ENCODE measurements at regions not wholly inside any gene's neighbourhood (a gene's known extent, or its start where the extent isn't known, plus 50 kb on each side); places are given as distances from the start of the nearest gene placed in this dataset.

- TF ChIP-seq, protein P1, sequence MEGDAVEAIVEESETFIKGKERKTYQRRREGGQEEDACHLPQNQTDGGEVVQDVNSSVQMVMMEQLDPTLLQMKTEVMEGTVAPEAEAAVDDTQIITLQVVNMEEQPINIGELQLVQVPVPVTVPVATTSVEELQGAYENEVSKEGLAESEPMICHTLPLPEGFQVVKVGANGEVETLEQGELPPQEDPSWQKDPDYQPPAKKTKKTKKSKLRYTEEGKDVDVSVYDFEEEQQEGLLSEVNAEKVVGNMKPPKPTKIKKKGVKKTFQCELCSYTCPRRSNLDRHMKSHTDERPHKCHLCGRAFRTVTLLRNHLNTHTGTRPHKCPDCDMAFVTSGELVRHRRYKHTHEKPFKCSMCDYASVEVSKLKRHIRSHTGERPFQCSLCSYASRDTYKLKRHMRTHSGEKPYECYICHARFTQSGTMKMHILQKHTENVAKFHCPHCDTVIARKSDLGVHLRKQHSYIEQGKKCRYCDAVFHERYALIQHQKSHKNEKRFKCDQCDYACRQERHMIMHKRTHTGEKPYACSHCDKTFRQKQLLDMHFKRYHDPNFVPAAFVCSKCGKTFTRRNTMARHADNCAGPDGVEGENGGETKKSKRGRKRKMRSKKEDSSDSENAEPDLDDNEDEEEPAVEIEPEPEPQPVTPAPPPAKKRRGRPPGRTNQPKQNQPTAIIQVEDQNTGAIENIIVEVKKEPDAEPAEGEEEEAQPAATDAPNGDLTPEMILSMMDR (IDR thresholded peaks at IDR 0.05): no peak
- TF ChIP-seq POLR2A (IDR thresholded peaks at IDR 0.05): no peak
- Histone ChIP-seq H3K4me1 (no peaks in the 10 kb centered on the region), H3K4me3 (no peak overlapping the region), H3K27me3 (no peaks in the 10 kb centered on the region), H3K36me3 (no peaks in the 10 kb centered on the region), H3K9me3 (peaks cover 0 to 6% (median 0%) of the 10 kb centered on the region in 12 donors), H3K27ac (no peak overlapping the region)
- ATAC-seq: no peak
- intact Hi-C loops (cut with DNase I): no loop called here
- no peak for DNase-seq
- 51 to 64% (median 56%) methylated on average over 2 of the region's 2 CpGs for WGBS, 4 donors
Measured at GRCh38 chr5:8633696-8634095, 764.7 kb downstream of the MTRR start.

DNA sequence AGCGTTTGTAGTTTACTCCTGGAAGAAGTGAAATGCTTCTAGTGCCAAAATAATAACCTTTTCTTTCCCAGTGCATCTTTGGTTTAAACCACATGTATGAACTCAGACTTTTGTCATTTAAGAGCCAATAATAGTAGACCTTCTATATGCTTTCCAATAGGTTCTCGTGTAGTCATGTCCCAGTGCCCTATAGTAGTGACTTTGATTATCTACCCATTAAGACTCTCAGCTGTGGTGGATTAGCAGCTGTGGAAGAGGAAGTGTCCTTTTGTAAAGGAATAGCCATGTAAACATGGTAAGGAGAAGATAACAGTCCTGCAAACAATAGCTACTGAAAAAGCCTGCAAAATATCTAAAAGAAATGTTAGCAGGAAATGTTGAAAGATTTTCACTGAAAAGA, 765.3 kb downstream of the MTRR start:
- ATAC-seq (no peak), DNase-seq (no peak)
- peaks cover 0 to 6% (median 0%) of the 10 kb centered on the region in 12 donors for H3K9me3 ChIP-seq
- no peaks in the 10 kb centered on the region for H3K27me3 ChIP-seq
- no peak overlapping the region for H3K4me3 ChIP-seq
- no peaks in the 10 kb centered on the region for H3K4me1 ChIP-seq
- no peak for TF ChIP-seq POLR2A (IDR thresholded peaks at IDR 0.05)
- TF ChIP-seq, protein P1 (IDR thresholded peaks at IDR 0.05): no peak
- no peak overlapping the region for H3K27ac ChIP-seq
- H3K36me3 ChIP-seq: no peaks in the 10 kb centered on the region
- intact Hi-C loops (cut with DNase I): no loop called here
- WGBS, 4 donors: 46 to 55% (median 54%) methylated on average over 2 of the region's 2 CpGs

GRCh38 chr5:8641786-8642505, 773.0 kb downstream of the MTRR start:
- Histone ChIP-seq H3K27me3 (no peaks in the 10 kb centered on the region), H3K36me3 (no peaks in the 10 kb centered on the region), H3K4me1 (no peaks in the 10 kb centered on the region), H3K4me3 (no peak overlapping the region), H3K9me3 (no peaks in the 10 kb centered on the region), H3K27ac (no peak overlapping the region)
- intact Hi-C loops (cut with DNase I): no loop called here
- ATAC-seq (no peak), DNase-seq (no peak)
- TF ChIP-seq, protein P1 (IDR thresholded peaks at IDR 0.05): no peak
- no peak for TF ChIP-seq POLR2A (IDR thresholded peaks at IDR 0.05)
- WGBS, 4 donors: 77 to 81% (median 78%) methylated on average over 7 of the region's 7 CpGs

- ATAC-seq: no peak
- 56 to 63% (median 59%) methylated on average over 3 of the region's 3 CpGs for WGBS, 4 donors
- Histone ChIP-seq H3K4me1 (no peaks in the 10 kb centered on the region), H3K27ac (no peak overlapping the region), H3K36me3 (no peaks in the 10 kb centered on the region), H3K4me3 (no peak overlapping the region), H3K27me3 (no peaks in the 10 kb centered on the region), H3K9me3 (no peaks in the 10 kb centered on the region)
- no peak for DNase-seq
- intact Hi-C loops (cut with DNase I): no loop called here
- TF ChIP-seq, protein P1 (IDR thresholded peaks at IDR 0.05): no peak
- TF ChIP-seq POLR2A (IDR thresholded peaks at IDR 0.05): no peak
Measured at GRCh38 chr5:8644377-8644776, 775.4 kb downstream of the MTRR start.

Measured in heart left ventricle (tissue), 16 donors.